Gastroesophageal sphincter (tissue), 4 donors: ENCODE measurements at regions not wholly inside any gene's neighbourhood (a gene's known extent, or its start where the extent isn't known, plus 50 kb on each side); places are given as distances from the start of the nearest gene placed in this dataset.
"Not testable (repeated sequence)": the region's sequence is repeated elsewhere in the genome, so short reads cannot be mapped to it uniquely, and the experiment has no call there.

Source experiments
- ATAC-seq: fragments of 150-250 bp; one replicate; pipeline ENCODE4 v1.9.1; 2016; ENCODE audit warnings: mild to moderate bottlenecking, moderate library complexity
- H3K27ac ChIP-seq, 4 donors: fragments of 200-600 bp; sonication (generic) in 3 of 4; 1 replicate in 3 of 4; 2 replicates in 1 of 4; pipeline ENCODE4 v1.5.1; 2016 to 2019
- H3K27me3 ChIP-seq: fragments of 200-600 bp; sonication (generic); one replicate; pipeline ENCODE4 v1.5.1; 2019
- H3K36me3 ChIP-seq, 2 donors: fragments of 200-600 bp; sonication (generic); one replicate each; pipeline ENCODE4 v1.5.1; 2019; ENCODE audit warnings: control low read depth in 1 of 2
- H3K4me1 ChIP-seq, 3 donors: fragments of 200-600 bp; sonication (generic); 1 replicate in 2 of 3; 2 replicates in 1 of 3; pipeline ENCODE4 v1.5.1; 2016 to 2019; ENCODE audit warnings: control low read depth in 2 of 3
- H3K4me3 ChIP-seq, 2 donors: fragments of 200-600 bp; sonication (generic); one replicate each; pipeline ENCODE4 v1.5.1; 2019; ENCODE audit warnings: mild to moderate bottlenecking in 1 of 2, moderate library complexity in 1 of 2
- H3K9me3 ChIP-seq, 3 donors: fragments of 200-600 bp; sonication (generic); one replicate each; pipeline ENCODE4 v1.5.1; 2017 to 2019; ENCODE audit warnings: control low read depth in 2 of 3
- EP300 ChIP-seq: sonication (generic); formaldehyde crosslinking; IDR thresholded peaks from one replicate; pipeline ENCODE4 v1.6.1; 2017; ENCODE audit warnings: antibody characterized with exemption, mild to moderate bottlenecking
- POLR2A ChIP-seq, 2 donors: fragments of 450-650 bp; IDR thresholded peaks; one replicate each; pipeline ENCODE4 v1.6.1; 2017; ENCODE audit warnings: antibody characterized with exemption in 2 of 2, mild to moderate bottlenecking in 2 of 2, moderate library complexity in 1 of 2
- POLR2AphosphoS5 ChIP-seq: sonication (generic); formaldehyde crosslinking; IDR thresholded peaks from one replicate; pipeline ENCODE4 v1.6.1; 2017; ENCODE audit warnings: antibody characterized with exemption
- WGBS, 2 donors: methylation state at CpG; one replicate each; pipeline ENCODE4 v1.1.5; 2018; ENCODE audit warnings: low coverage in 1 of 2; 5-methylcytosine and 5-hydroxymethylcytosine counted together
- TF ChIP-seq, protein P1 (sequence below), 4 experiments: fragments of 200-600 bp in 2 of 4; fragments of 450-650 bp in 2 of 4; sonication (generic) in 1 of 4; IDR thresholded peaks; one replicate each; pipeline ENCODE4 v1.5.1; 2017 to 2019; ENCODE audit warnings: antibody characterized with exemption in 4 of 4, mild to moderate bottlenecking in 2 of 4, moderate library complexity in 2 of 4

- no peak overlapping the region for H3K4me3 ChIP-seq
- ATAC-seq = no peak
- H3K27me3 ChIP-seq = no peaks in the 10 kb centered on the region
- no peaks in the 10 kb centered on the region for H3K9me3 ChIP-seq
- no peaks in the 10 kb centered on the region for H3K4me1 ChIP-seq
- WGBS, 2 donors = 63 to 73% methylated on average over 5 of the region's 5 CpGs
- TF ChIP-seq POLR2AphosphoS5 (no peak), EP300 (no peak), POLR2A (IDR thresholded peaks at IDR 0.05) (no peak)
- TF ChIP-seq, protein P1, sequence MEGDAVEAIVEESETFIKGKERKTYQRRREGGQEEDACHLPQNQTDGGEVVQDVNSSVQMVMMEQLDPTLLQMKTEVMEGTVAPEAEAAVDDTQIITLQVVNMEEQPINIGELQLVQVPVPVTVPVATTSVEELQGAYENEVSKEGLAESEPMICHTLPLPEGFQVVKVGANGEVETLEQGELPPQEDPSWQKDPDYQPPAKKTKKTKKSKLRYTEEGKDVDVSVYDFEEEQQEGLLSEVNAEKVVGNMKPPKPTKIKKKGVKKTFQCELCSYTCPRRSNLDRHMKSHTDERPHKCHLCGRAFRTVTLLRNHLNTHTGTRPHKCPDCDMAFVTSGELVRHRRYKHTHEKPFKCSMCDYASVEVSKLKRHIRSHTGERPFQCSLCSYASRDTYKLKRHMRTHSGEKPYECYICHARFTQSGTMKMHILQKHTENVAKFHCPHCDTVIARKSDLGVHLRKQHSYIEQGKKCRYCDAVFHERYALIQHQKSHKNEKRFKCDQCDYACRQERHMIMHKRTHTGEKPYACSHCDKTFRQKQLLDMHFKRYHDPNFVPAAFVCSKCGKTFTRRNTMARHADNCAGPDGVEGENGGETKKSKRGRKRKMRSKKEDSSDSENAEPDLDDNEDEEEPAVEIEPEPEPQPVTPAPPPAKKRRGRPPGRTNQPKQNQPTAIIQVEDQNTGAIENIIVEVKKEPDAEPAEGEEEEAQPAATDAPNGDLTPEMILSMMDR (IDR thresholded peaks at IDR 0.05) = no peak
- H3K36me3 ChIP-seq = no peaks in the 10 kb centered on the region
- H3K27ac ChIP-seq = no peak overlapping the region
Measured at GRCh38 chr12:59294221-59294620, 301.6 kb upstream of the SLC16A7 start.

GRCh38 chr12:59282999-59283398 lies 312.8 kb upstream of the SLC16A7 start:
- TF ChIP-seq POLR2A (IDR thresholded peaks at IDR 0.05) (no peak), POLR2AphosphoS5 (no peak), EP300 (no peak)
- TF ChIP-seq, protein P1 (IDR thresholded peaks at IDR 0.05) = no peak
- WGBS, 2 donors = 71 to 86% methylated on average over 2 of the region's 2 CpGs
- Histone ChIP-seq H3K36me3 (no peaks in the 10 kb centered on the region), H3K27me3 (no peaks in the 10 kb centered on the region), H3K9me3 (no peaks in the 10 kb centered on the region), H3K27ac (no peak overlapping the region), H3K4me3 (no peak overlapping the region), H3K4me1 (no peaks in the 10 kb centered on the region)
- ATAC-seq = no peak

DNA sequence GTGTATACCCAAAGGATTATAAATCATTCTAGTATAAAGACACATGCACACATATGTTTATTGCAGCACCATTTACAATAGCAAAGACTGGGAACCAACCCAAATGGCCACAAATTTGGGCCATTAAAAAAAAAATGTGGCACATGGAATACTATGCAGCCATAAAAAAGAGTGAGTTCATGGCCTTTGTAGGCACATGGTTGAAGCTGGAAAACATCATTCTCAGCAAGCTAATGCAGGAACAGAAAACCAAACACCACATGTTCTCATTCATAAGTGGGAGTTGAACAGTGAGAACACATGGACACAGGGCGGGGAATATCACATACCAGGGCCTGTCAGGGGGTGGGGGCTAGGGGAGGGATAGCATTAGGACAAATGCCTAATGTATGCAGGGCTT lies 322.3 kb upstream of the SLC16A7 start:
- not testable (repeated sequence) for H3K27me3 ChIP-seq, ATAC-seq, H3K4me1 ChIP-seq, H3K27ac ChIP-seq, H3K36me3 ChIP-seq, H3K4me3 ChIP-seq, H3K9me3 ChIP-seq
- WGBS, 2 donors = 100% methylated on average over 1 of the region's 1 CpG; no CpG with 5 or more reads in 1 of the 2 donors

- no peak overlapping the region for H3K4me3 ChIP-seq
- no peaks in the 10 kb centered on the region for H3K36me3 ChIP-seq
- no peak for ATAC-seq
- WGBS, 2 donors = 100% methylated on average over 1 of the region's 2 CpGs; no CpG with 5 or more reads in 1 of the 2 donors
- H3K27me3 ChIP-seq = no peaks in the 10 kb centered on the region
- no peaks in the 10 kb centered on the region for H3K4me1 ChIP-seq
- peaks cover 0 to 13% (median 0%) of the 10 kb centered on the region in 3 donors for H3K9me3 ChIP-seq
- no peak overlapping the region for H3K27ac ChIP-seq
- no peak for TF ChIP-seq POLR2AphosphoS5
- TF ChIP-seq POLR2A (IDR thresholded peaks at IDR 0.05) = no peak
- TF ChIP-seq EP300 = no peak
- TF ChIP-seq, protein P1 (IDR thresholded peaks at IDR 0.05) = no peak
Measured at GRCh38 chr12:59268295-59268809, 327.5 kb upstream of the SLC16A7 start.

DNA sequence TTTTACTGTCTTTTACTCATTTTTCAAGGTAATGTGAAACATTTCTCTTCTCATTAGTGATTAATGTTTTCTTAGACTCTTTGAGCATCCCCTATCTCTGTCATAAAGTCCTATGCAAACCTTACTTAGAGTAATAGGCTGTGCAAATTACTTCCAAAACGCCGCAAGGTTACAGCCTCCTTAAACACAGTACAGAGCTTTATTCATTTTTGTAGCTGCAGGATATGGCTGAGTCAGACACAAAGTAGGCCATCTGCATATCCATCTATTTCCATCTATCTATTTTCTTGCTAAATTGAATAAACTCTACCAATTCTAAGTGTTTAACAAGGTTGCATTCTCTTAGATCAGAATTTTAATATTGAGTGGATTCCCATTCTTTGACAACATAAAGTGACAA lies 335.6 kb upstream of the SLC16A7 start:
- Histone ChIP-seq H3K4me3 (no peak overlapping the region), H3K9me3 (peaks cover 0 to 8% (median 0%) of the 10 kb centered on the region in 3 donors), H3K27me3 (no peaks in the 10 kb centered on the region), H3K36me3 (no peaks in the 10 kb centered on the region), H3K4me1 (no peaks in the 10 kb centered on the region), H3K27ac (no peak overlapping the region)
- ATAC-seq = no peak
- 45% methylated on average over 2 of the region's 2 CpGs; no CpG with 5 or more reads in 1 of the 2 donors for WGBS, 2 donors
- TF ChIP-seq POLR2A (IDR thresholded peaks at IDR 0.05) = no peak
- no peak for TF ChIP-seq EP300
- no peak for TF ChIP-seq POLR2AphosphoS5
- TF ChIP-seq, protein P1 (IDR thresholded peaks at IDR 0.05) = no peak
